Gastroesophageal sphincter (tissue), 4 donors: ENCODE measurements at regions not wholly inside any gene's neighbourhood (a gene's known extent, or its start where the extent isn't known, plus 50 kb on each side); places are given as distances from the start of the nearest gene placed in this dataset.
"Not testable (repeated sequence)": the region's sequence is repeated elsewhere in the genome, so short reads cannot be mapped to it uniquely, and the experiment has no call there.

ENCODE experiments used
- ATAC-seq: fragments of 150-250 bp; one replicate; pipeline ENCODE4 v1.9.1; 2016; ENCODE audit warnings: mild to moderate bottlenecking, moderate library complexity
- H3K27ac ChIP-seq, 4 donors: fragments of 200-600 bp; sonication (generic) in 3 of 4; 1 replicate in 3 of 4; 2 replicates in 1 of 4; pipeline ENCODE4 v1.5.1; 2016 to 2019
- H3K27me3 ChIP-seq: fragments of 200-600 bp; sonication (generic); one replicate; pipeline ENCODE4 v1.5.1; 2019
- H3K36me3 ChIP-seq, 2 donors: fragments of 200-600 bp; sonication (generic); one replicate each; pipeline ENCODE4 v1.5.1; 2019; ENCODE audit warnings: control low read depth in 1 of 2
- H3K4me1 ChIP-seq, 3 donors: fragments of 200-600 bp; sonication (generic); 1 replicate in 2 of 3; 2 replicates in 1 of 3; pipeline ENCODE4 v1.5.1; 2016 to 2019; ENCODE audit warnings: control low read depth in 2 of 3
- H3K4me3 ChIP-seq, 2 donors: fragments of 200-600 bp; sonication (generic); one replicate each; pipeline ENCODE4 v1.5.1; 2019; ENCODE audit warnings: mild to moderate bottlenecking in 1 of 2, moderate library complexity in 1 of 2
- H3K9me3 ChIP-seq, 3 donors: fragments of 200-600 bp; sonication (generic); one replicate each; pipeline ENCODE4 v1.5.1; 2017 to 2019; ENCODE audit warnings: control low read depth in 2 of 3
- EP300 ChIP-seq: sonication (generic); formaldehyde crosslinking; IDR thresholded peaks from one replicate; pipeline ENCODE4 v1.6.1; 2017; ENCODE audit warnings: antibody characterized with exemption, mild to moderate bottlenecking
- POLR2A ChIP-seq, 2 donors: fragments of 450-650 bp; IDR thresholded peaks; one replicate each; pipeline ENCODE4 v1.6.1; 2017; ENCODE audit warnings: antibody characterized with exemption in 2 of 2, mild to moderate bottlenecking in 2 of 2, moderate library complexity in 1 of 2
- POLR2AphosphoS5 ChIP-seq: sonication (generic); formaldehyde crosslinking; IDR thresholded peaks from one replicate; pipeline ENCODE4 v1.6.1; 2017; ENCODE audit warnings: antibody characterized with exemption
- WGBS, 2 donors: methylation state at CpG; one replicate each; pipeline ENCODE4 v1.1.5; 2018; ENCODE audit warnings: low coverage in 1 of 2; 5-methylcytosine and 5-hydroxymethylcytosine counted together
- TF ChIP-seq, protein P1 (sequence below), 4 experiments: fragments of 200-600 bp in 2 of 4; fragments of 450-650 bp in 2 of 4; sonication (generic) in 1 of 4; IDR thresholded peaks; one replicate each; pipeline ENCODE4 v1.5.1; 2017 to 2019; ENCODE audit warnings: antibody characterized with exemption in 4 of 4, mild to moderate bottlenecking in 2 of 4, moderate library complexity in 2 of 4

DNA sequence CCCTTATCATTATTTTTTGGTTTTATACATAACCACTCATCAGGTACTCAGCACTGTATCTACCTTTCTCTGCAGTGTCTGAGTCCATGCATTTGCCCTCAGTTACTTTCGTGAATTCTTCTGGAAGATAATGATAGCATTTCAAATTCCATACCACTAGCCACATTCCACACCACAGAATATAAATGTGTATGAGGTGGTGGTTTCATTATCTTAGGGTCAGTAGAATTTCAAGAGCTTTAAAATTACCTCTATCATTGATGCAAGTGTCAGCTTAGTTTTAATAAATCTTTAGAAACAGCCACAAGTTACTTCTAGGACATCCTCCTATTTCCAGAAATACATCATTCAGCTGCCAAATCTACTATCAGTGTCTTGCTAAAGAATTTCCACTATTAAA is 1578.3 kb downstream of the OLFM4 start:
- no peak for ATAC-seq
- Histone ChIP-seq H3K27ac (no peak overlapping the region), H3K4me1 (no peaks in the 10 kb centered on the region), H3K4me3 (no peak overlapping the region), H3K36me3 (no peaks in the 10 kb centered on the region), H3K9me3 (peaks cover 0 to under 1% (median 0%) of the 10 kb centered on the region in 3 donors), H3K27me3 (no peaks in the 10 kb centered on the region)
- WGBS, 2 donors, result 36 to 67% methylated on average over 1 of the region's 1 CpG
- no peak for TF ChIP-seq POLR2AphosphoS5
- no peak for TF ChIP-seq POLR2A (IDR thresholded peaks at IDR 0.05)
- no peak for TF ChIP-seq EP300
- TF ChIP-seq, protein P1, sequence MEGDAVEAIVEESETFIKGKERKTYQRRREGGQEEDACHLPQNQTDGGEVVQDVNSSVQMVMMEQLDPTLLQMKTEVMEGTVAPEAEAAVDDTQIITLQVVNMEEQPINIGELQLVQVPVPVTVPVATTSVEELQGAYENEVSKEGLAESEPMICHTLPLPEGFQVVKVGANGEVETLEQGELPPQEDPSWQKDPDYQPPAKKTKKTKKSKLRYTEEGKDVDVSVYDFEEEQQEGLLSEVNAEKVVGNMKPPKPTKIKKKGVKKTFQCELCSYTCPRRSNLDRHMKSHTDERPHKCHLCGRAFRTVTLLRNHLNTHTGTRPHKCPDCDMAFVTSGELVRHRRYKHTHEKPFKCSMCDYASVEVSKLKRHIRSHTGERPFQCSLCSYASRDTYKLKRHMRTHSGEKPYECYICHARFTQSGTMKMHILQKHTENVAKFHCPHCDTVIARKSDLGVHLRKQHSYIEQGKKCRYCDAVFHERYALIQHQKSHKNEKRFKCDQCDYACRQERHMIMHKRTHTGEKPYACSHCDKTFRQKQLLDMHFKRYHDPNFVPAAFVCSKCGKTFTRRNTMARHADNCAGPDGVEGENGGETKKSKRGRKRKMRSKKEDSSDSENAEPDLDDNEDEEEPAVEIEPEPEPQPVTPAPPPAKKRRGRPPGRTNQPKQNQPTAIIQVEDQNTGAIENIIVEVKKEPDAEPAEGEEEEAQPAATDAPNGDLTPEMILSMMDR (IDR thresholded peaks at IDR 0.05), result no peak

DNA sequence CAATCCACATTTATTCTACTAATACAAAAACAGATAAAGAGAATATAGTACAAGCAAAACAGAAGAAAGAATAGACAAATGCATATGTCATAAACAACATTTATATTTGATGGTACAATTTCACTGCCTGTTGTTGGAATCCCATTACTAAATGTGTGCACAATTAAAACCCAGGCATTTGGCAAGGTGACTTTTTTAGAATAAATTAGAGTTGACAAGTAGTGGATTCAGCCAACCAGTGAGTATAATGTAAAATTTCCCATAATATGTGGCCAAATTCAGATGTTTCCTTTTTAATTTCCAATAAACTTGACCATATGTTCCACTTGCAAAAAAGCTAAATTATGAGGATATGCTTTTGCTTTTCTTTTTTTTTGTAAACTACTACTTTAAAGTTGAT is 1578.8 kb downstream of the OLFM4 start:
- Histone ChIP-seq H3K27ac (no peak overlapping the region), H3K36me3 (no peaks in the 10 kb centered on the region), H3K9me3 (no peaks in the 10 kb centered on the region), H3K4me1 (no peaks in the 10 kb centered on the region), H3K27me3 (no peaks in the 10 kb centered on the region), H3K4me3 (no peak overlapping the region)
- TF ChIP-seq POLR2A (IDR thresholded peaks at IDR 0.05), result no peak
- no peak for TF ChIP-seq EP300
- no peak for TF ChIP-seq POLR2AphosphoS5
- TF ChIP-seq, protein P1 (IDR thresholded peaks at IDR 0.05), result no peak
- no peak for ATAC-seq

DNA sequence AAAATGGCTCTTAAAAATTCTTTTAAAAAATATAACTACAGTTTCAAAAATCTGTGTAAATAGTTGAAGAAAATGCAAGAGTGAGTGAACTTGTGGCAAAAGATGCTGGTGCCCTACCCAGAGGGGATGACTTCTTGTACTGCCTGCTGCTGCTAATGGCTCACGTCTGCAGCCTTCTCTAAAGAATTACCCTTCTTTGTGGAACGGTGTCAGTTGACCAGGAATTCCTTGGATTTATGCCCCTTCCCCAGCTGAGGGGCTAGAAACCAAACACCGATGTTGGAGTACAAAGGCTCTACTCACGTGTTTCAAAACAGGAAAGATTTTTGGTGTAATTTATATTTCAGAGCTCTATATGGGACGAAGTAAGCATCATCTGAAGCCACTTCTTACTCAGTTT is 1582.8 kb downstream of the OLFM4 start:
- Histone ChIP-seq H3K27ac (no peak overlapping the region), H3K4me3 (no peak overlapping the region), H3K27me3 (no peaks in the 10 kb centered on the region), H3K4me1 (no peaks in the 10 kb centered on the region), H3K36me3 (no peaks in the 10 kb centered on the region), H3K9me3 (no peaks in the 10 kb centered on the region)
- TF ChIP-seq POLR2AphosphoS5, result no peak
- TF ChIP-seq, protein P1 (IDR thresholded peaks at IDR 0.05), result no peak
- no peak for ATAC-seq
- WGBS, 2 donors, result 74 to 79% methylated on average over 4 of the region's 5 CpGs

DNA sequence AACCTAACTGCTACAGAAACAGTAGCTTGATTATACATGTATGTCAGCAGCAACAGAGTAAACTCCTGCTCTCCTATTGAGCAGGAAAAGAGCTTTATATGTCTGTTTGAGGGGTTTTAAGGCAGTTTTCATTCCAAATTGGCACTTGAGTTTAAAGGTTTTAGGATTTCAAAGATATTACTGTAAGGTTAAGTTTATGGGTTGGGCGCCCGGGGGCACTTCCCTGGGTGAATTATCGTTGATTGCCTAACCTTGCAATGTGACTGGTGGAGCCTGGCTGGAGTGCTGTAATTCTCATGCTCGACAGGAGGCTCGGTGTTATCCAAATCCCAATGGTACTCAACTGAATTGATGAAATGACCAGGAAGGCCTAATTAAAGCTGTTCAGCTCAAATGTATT is 1586.1 kb downstream of the OLFM4 start:
- no peaks in the 10 kb centered on the region for H3K27me3 ChIP-seq
- ATAC-seq, result no peak
- H3K27ac ChIP-seq, result no peak overlapping the region
- WGBS, 2 donors, result 72 to 91% methylated on average over 3 to 5 of the region's 5 CpGs
- no peaks in the 10 kb centered on the region for H3K9me3 ChIP-seq
- no peaks in the 10 kb centered on the region for H3K36me3 ChIP-seq
- no peak overlapping the region for H3K4me3 ChIP-seq
- no peaks in the 10 kb centered on the region for H3K4me1 ChIP-seq
- no peak for TF ChIP-seq POLR2A (IDR thresholded peaks at IDR 0.05)
- TF ChIP-seq EP300, result no peak
- TF ChIP-seq, protein P1 (IDR thresholded peaks at IDR 0.05), result no peak
- no peak for TF ChIP-seq POLR2AphosphoS5

DNA sequence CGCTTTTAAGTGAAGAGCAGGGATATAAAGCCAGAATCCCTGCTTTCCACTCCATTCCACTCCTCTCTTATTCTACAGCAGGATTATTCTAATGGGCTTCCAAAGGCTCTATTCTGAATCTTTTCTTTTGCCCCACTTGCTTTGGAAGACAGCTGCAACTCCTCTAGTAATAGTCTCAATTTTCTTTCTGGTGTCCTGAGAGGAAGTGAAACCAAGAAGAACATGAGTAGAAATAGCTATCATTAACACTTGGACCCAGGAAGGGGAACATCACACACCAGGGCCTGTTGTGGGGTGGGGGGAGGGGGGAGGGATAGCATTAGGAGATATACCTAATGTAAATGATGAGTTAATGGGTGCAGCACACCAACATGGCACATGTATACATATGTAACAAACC is 1597.9 kb downstream of the OLFM4 start:
- not testable (repeated sequence) for ATAC-seq, H3K4me3 ChIP-seq, H3K36me3 ChIP-seq, H3K4me1 ChIP-seq, H3K27ac ChIP-seq, H3K9me3 ChIP-seq, H3K27me3 ChIP-seq
- 93 to 100% methylated on average over 1 of the region's 1 CpG for WGBS, 2 donors
